HepG2 (cell line): ENCODE measurements at regions not wholly inside any gene's neighbourhood (a gene's known extent, or its start where the extent isn't known, plus 50 kb on each side); places are given as distances from the start of the nearest gene placed in this dataset.

Experiments used
- FOXC1 ChIP-seq: sonication (generic); formaldehyde crosslinking; IDR thresholded peaks from 2 replicates; pipeline ENCODE4 v1.8.0; 2022; ENCODE audit warnings: mild to moderate bottlenecking, missing genetic modification reagents, borderline replicate concordance
- HDAC1 ChIP-seq: sonication (generic); formaldehyde crosslinking; IDR thresholded peaks from 2 replicates; pipeline ENCODE4 v1.5.1; 2020; ENCODE audit warnings: mild to moderate bottlenecking, missing genetic modification reagents
- RERE ChIP-seq: IDR thresholded peaks from 2 replicates; pipeline ENCODE4 v1.6.1; 2016; ENCODE audit warnings: low read depth, missing genetic modification reagents, missing compliant biosample characterization
- SP4 ChIP-seq: sonication (generic); formaldehyde crosslinking; IDR thresholded peaks from 2 replicates; pipeline ENCODE4 v1.8.1; 2023; ENCODE audit warnings: mild to moderate bottlenecking, missing genetic modification reagents
- SRSF9 ChIP-seq: fragments of 200-400 bp; formaldehyde crosslinking; IDR thresholded peaks from 2 replicates; pipeline ENCODE4 v1.6.1; 2018; ENCODE audit warnings: borderline replicate concordance, mild to moderate bottlenecking, low read depth, low read length; ENCODE audit not compliant: insufficient read depth, poor library complexity, severe bottlenecking
- TEAD3 ChIP-seq: optimal IDR thresholded peaks from 2 replicates; pipeline ENCODE3; 2016; ENCODE audit warnings: borderline replicate concordance
- ZBTB49 ChIP-seq: sonication (generic); formaldehyde crosslinking; IDR thresholded peaks from 2 replicates; pipeline ENCODE4 v1.4.0; 2020; ENCODE audit warnings: missing genetic modification reagents, borderline replicate concordance
- TF ChIP-seq, protein P1 (sequence below): sonication (generic); formaldehyde crosslinking; IDR thresholded peaks from 2 replicates; pipeline ENCODE4 v1.4.0; 2020; ENCODE audit warnings: mild to moderate bottlenecking, missing genetic modification reagents
- TF ChIP-seq, protein P2 (sequence below): sonication (generic); formaldehyde crosslinking; IDR thresholded peaks from 2 replicates; pipeline ENCODE4 v1.9.0; 2021; ENCODE audit warnings: missing genetic modification reagents, borderline replicate concordance
- TF ChIP-seq, protein P3 (sequence below): sonication (generic); formaldehyde crosslinking; IDR thresholded peaks from 2 replicates; pipeline ENCODE4 v1.5.0; 2020; ENCODE audit warnings: mild to moderate bottlenecking, missing genetic modification reagents

DNA sequence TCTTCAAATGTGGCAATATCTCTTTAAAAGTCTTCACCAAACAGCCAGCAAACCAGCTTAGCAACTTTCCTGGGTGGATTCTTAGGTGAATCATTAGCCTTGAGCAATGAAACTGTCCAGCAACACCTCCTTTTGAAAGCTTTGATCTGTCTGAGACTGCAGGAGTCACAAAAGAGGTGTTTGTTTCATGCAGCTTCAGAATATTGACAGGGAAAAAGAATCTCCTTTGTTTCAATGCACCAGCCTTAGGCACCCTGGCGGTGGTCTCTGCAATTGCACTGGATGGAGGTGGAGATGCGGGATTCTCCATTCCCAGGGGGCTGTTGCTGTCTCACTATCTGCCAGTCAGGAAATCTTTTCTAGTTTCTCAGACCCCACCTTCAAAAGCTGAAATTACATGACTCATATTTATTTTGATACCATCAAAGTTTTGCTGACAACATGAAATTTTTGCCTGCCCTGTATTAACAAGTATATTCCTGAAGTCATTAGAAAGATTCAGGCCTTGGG is 76.0 kb upstream of the DSG1 start (continued):
- TF ChIP-seq RERE (CRISPR knock-in tag) (0 out of 2 replicates have a peak, but pooled peaks have one; percentile 54), ZBTB49 (no peak), SP4 (no peak), TEAD3 (CRISPR knock-in tag) (peak; percentile 61), HDAC1 (peak; percentile 51), SRSF9 (no peak), FOXC1 (CRISPR knock-in tag) (no peak)
- TF ChIP-seq, protein P1, sequence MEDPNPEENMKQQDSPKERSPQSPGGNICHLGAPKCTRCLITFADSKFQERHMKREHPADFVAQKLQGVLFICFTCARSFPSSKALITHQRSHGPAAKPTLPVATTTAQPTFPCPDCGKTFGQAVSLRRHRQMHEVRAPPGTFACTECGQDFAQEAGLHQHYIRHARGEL (CRISPR knock-in tag), result no peak
- TF ChIP-seq, protein P2, sequence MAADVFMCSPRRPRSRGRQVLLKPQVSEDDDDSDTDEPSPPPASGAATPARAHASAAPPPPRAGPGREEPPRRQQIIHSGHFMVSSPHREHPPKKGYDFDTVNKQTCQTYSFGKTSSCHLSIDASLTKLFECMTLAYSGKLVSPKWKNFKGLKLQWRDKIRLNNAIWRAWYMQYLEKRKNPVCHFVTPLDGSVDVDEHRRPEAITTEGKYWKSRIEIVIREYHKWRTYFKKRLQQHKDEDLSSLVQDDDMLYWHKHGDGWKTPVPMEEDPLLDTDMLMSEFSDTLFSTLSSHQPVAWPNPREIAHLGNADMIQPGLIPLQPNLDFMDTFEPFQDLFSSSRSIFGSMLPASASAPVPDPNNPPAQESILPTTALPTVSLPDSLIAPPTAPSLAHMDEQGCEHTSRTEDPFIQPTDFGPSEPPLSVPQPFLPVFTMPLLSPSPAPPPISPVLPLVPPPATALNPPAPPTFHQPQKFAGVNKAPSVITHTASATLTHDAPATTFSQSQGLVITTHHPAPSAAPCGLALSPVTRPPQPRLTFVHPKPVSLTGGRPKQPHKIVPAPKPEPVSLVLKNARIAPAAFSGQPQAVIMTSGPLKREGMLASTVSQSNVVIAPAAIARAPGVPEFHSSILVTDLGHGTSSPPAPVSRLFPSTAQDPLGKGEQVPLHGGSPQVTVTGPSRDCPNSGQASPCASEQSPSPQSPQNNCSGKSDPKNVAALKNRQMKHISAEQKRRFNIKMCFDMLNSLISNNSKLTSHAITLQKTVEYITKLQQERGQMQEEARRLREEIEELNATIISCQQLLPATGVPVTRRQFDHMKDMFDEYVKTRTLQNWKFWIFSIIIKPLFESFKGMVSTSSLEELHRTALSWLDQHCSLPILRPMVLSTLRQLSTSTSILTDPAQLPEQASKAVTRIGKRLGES (CRISPR knock-in tag), result no peak
- TF ChIP-seq, protein P3, sequence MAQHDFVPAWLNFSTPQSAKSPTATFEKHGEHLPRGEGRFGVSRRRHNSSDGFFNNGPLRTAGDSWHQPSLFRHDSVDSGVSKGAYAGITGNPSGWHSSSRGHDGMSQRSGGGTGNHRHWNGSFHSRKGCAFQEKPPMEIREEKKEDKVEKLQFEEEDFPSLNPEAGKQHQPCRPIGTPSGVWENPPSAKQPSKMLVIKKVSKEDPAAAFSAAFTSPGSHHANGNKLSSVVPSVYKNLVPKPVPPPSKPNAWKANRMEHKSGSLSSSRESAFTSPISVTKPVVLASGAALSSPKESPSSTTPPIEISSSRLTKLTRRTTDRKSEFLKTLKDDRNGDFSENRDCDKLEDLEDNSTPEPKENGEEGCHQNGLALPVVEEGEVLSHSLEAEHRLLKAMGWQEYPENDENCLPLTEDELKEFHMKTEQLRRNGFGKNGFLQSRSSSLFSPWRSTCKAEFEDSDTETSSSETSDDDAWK (CRISPR knock-in tag), result no peak
